Calu3 (cell line): ENCODE measurements at regions not wholly inside any gene's neighbourhood (a gene's known extent, or its start where the extent isn't known, plus 50 kb on each side); places are given as distances from the start of the nearest gene placed in this dataset.

Experiments used
- BruUV-seq: library from RNA; stranded (reverse); fragments of 400-500 nt; replicated peaks from 2 replicates; lab custom pipeline; 2021; lab: Mats Ljungman, UMichigan
- CTCF ChIA-PET: fragments of 300-600 bp; sonication (Branson Sonifier 250); formaldehyde crosslinking; loops from one replicate; lab custom pipeline; 2022; ENCODE audit warnings: antibody characterized with exemption; lab: Charles Lee
- DNase-seq: peaks from one replicate; pipeline ENCODE4 v3.0.0; 2022
- H3K27ac Mint-ChIP-seq: one replicate; pipeline ENCODE4 v1.8.0; 2022; ENCODE audit warnings: mixed read lengths; ENCODE audit not compliant: unreplicated experiment
- H3K27me3 Mint-ChIP-seq: one replicate; pipeline ENCODE4 v1.8.0; 2022; ENCODE audit warnings: mixed read lengths; ENCODE audit not compliant: unreplicated experiment
- H3K36me3 Mint-ChIP-seq: one replicate; pipeline ENCODE4 v1.8.0; 2022; ENCODE audit warnings: mild to moderate bottlenecking, moderate library complexity, mixed read lengths; ENCODE audit not compliant: insufficient read depth, unreplicated experiment
- H3K4me1 Mint-ChIP-seq: one replicate; pipeline ENCODE4 v1.8.0; 2022; ENCODE audit warnings: mild to moderate bottlenecking, low read depth, mixed read lengths; ENCODE audit not compliant: unreplicated experiment
- H3K4me3 Mint-ChIP-seq: one replicate; pipeline ENCODE4 v1.8.0; 2022; ENCODE audit warnings: mild to moderate bottlenecking, low read depth, moderate library complexity, mixed read lengths; ENCODE audit not compliant: unreplicated experiment
- H3K9me3 Mint-ChIP-seq: one replicate; pipeline ENCODE4 v1.8.0; 2022; ENCODE audit warnings: low read depth, mixed read lengths; ENCODE audit not compliant: unreplicated experiment
- CTCF ChIP-seq: fragments of 200-600 bp; IDR thresholded peaks from one replicate; pipeline ENCODE4 v1.8.0; 2022; ENCODE audit warnings: antibody characterized with exemption; ENCODE audit not compliant: unreplicated experiment
- intact Hi-C: fragments of 100-400 bp; cut with micrococcal nuclease; formaldehyde crosslinking; loops from one replicate; pipeline ENCODE4 v1.10.0; 2022; ENCODE audit not compliant: unreplicated experiment

DNA sequence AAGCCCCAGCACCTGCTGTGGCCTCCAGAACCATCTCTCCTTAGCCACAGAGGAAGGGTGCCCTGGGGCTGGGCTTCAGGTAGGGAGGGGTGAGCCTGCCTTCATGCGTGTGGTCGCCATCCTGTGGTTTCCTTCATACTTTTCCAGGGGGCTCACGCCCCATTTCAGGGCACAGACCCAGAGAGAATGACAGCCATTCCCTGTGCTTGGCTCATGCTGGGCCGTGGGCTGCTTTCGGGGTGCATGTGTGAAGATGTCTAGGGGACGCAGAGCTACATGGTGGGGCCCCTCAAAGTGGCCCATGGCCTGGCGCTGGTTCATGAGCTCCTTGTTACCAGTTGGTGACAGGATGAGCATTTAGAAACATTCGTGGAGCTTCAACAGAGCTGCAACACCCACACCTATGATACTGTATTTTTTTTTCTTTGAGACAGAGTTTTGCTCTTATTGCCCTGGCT, 190.3 kb upstream of the SLC24A3 start:
- intact Hi-C loops: no loop called here
- H3K36me3 Mint-ChIP-seq: no peaks in the 10 kb centered on the region
- no peak overlapping the region for H3K4me3 Mint-ChIP-seq
- H3K4me1 Mint-ChIP-seq: no peaks in the 10 kb centered on the region
- H3K9me3 Mint-ChIP-seq: no peaks in the 10 kb centered on the region
- CTCF ChIA-PET: no interaction called here
- no peak overlapping the region for H3K27ac Mint-ChIP-seq
- no TSS peak for BruUV-seq
- DNase-seq: no peak
- no peak for TF ChIP-seq CTCF
- no peaks in the 10 kb centered on the region for H3K27me3 Mint-ChIP-seq

DNA sequence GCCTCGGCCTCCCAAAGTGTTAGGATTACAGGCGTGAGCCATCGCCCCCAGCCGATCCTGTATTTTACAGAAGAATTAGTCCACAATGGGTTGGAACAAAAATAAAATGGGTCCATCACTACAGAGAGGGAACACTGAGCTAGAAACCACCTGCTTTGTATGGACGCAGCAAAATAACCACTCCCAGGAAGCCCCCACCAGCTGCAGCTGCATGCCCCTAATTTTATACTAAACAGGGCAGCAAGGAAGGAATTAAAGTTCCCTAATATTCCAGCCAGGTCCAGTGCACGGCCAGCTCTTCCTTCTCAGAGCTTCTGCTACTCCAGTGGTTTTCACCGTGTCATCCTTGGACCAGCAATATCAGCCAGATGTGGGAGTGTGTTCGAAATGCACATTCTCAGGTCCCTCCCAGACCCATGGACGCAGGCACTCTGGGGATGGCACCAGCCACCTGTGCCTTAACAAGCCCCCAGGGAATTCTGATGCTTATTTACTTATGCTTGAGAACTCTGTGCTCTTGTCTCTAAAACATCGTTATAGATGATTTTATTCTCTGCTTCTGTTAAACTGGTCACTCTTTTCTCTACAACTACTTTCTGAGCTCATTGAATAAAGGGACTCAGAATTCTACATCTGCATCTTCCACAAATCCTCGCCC, 189.5 kb upstream of the SLC24A3 start:
- BruUV-seq: no TSS peak
- no peaks in the 10 kb centered on the region for H3K4me1 Mint-ChIP-seq
- no peak overlapping the region for H3K27ac Mint-ChIP-seq
- CTCF ChIA-PET: no interaction called here
- no peak for TF ChIP-seq CTCF
- no peak overlapping the region for H3K4me3 Mint-ChIP-seq
- no peaks in the 10 kb centered on the region for H3K9me3 Mint-ChIP-seq
- H3K27me3 Mint-ChIP-seq: no peaks in the 10 kb centered on the region
- intact Hi-C loops: no loop called here
- no peak for DNase-seq
- no peaks in the 10 kb centered on the region for H3K36me3 Mint-ChIP-seq

- no peaks in the 10 kb centered on the region for H3K4me1 Mint-ChIP-seq
- no TSS peak for BruUV-seq
- H3K36me3 Mint-ChIP-seq: no peaks in the 10 kb centered on the region
- H3K27ac Mint-ChIP-seq: no peak overlapping the region
- no peak for TF ChIP-seq CTCF
- CTCF ChIA-PET: no interaction called here
- H3K9me3 Mint-ChIP-seq: no peaks in the 10 kb centered on the region
- H3K27me3 Mint-ChIP-seq: no peaks in the 10 kb centered on the region
- no peak overlapping the region for H3K4me3 Mint-ChIP-seq
- DNase-seq: no peak
- intact Hi-C loops: no loop called here
These were observed 188.0 kb upstream of the SLC24A3 start for GRCh38 chr20:19024296-19025035.

- H3K4me3 Mint-ChIP-seq: no peak overlapping the region
- no peaks in the 10 kb centered on the region for H3K36me3 Mint-ChIP-seq
- H3K27me3 Mint-ChIP-seq: no peaks in the 10 kb centered on the region
- H3K4me1 Mint-ChIP-seq: no peaks in the 10 kb centered on the region
- H3K27ac Mint-ChIP-seq: no peak overlapping the region
- TF ChIP-seq CTCF: no peak
- no TSS peak for BruUV-seq
- no peaks in the 10 kb centered on the region for H3K9me3 Mint-ChIP-seq
- CTCF ChIA-PET: no interaction called here
- intact Hi-C loops: no loop called here
- no peak for DNase-seq
These were observed 186.9 kb upstream of the SLC24A3 start for GRCh38 chr20:19025430-19026120.
